DOHH2 (cell line): ENCODE measurements at regions not wholly inside any gene's neighbourhood (a gene's known extent, or its start where the extent isn't known, plus 50 kb on each side); places are given as distances from the start of the nearest gene placed in this dataset.

Experiments used
- CTCF ChIP-seq: fragments of 200-600 bp; sonication (generic); IDR thresholded peaks from one replicate; pipeline ENCODE4 v1.5.1; 2014; ENCODE audit warnings: antibody characterized with exemption, mild to moderate bottlenecking, low read depth, low read length; ENCODE audit not compliant: poor library complexity, severe bottlenecking
- EZH2phosphoT487 ChIP-seq: fragments of 200-600 bp; sonication (generic); IDR thresholded peaks from 2 replicates; pipeline ENCODE4 v1.6.1; 2017; ENCODE audit warnings: borderline replicate concordance, mild to moderate bottlenecking, antibody characterized with exemption, low read length, moderate library complexity, mixed read lengths

- TF ChIP-seq CTCF (no peak), EZH2phosphoT487 (no peak)
Observed at GRCh38 chr6:135739288-135739687, 112.2 kb upstream of the PDE7B start.
